DOHH2 (cell line): ENCODE measurements at regions not wholly inside any gene's neighbourhood (a gene's known extent, or its start where the extent isn't known, plus 50 kb on each side); places are given as distances from the start of the nearest gene placed in this dataset.

Source experiments
- H3F3A ChIP-seq: fragments of 200-600 bp; sonication (generic), shearing (Covaris generic); 2 replicates; pipeline ENCODE4 v1.6.0; 2016; ENCODE audit warnings: antibody characterized with exemption, mild to moderate bottlenecking; ENCODE audit not compliant: control insufficient read depth, insufficient read depth
- H3K27ac ChIP-seq: fragments of 200-600 bp; sonication (generic); 2 replicates; pipeline ENCODE4 v1.5.1; 2014; ENCODE audit warnings: low read depth, mild to moderate bottlenecking, low read length, moderate library complexity
- H3K27me3 ChIP-seq: fragments of 200-600 bp; sonication (generic); 2 replicates; pipeline ENCODE4 v1.6.1; 2014; ENCODE audit warnings: mild to moderate bottlenecking, low read length, mixed read lengths; ENCODE audit not compliant: control insufficient read depth
- H3K36me3 ChIP-seq: fragments of 200-600 bp; sonication (generic); 2 replicates; pipeline ENCODE4 v1.6.1; 2014; ENCODE audit warnings: mild to moderate bottlenecking, low read length, moderate library complexity, mixed read lengths; ENCODE audit not compliant: control insufficient read depth
- H3K4me1 ChIP-seq: fragments of 200-600 bp; sonication (generic); 2 replicates; pipeline ENCODE4 v1.6.1; 2014; ENCODE audit warnings: mild to moderate bottlenecking, low read length, mixed read lengths; ENCODE audit not compliant: control insufficient read depth
- H3K4me2 ChIP-seq: fragments of 200-600 bp; sonication (generic); 2 replicates; pipeline ENCODE4 v1.6.0; 2014; ENCODE audit warnings: mild to moderate bottlenecking, low read length, moderate library complexity
- H3K4me3 ChIP-seq: fragments of 200-600 bp; sonication (generic); 2 replicates; pipeline ENCODE4 v1.5.1; 2014; ENCODE audit warnings: mild to moderate bottlenecking, low read length, mixed read lengths
- H3K79me2 ChIP-seq: fragments of 200-600 bp; sonication (generic); 2 replicates; pipeline ENCODE4 v1.6.1; 2014; ENCODE audit warnings: mild to moderate bottlenecking, low read length, mixed read lengths; ENCODE audit not compliant: control insufficient read depth
- H3K9me2 ChIP-seq: fragments of 200-600 bp; sonication (generic); replicated peaks from 2 replicates; pipeline ENCODE4 v1.6.1; 2014; ENCODE audit warnings: mild to moderate bottlenecking, low read length, mixed read lengths; ENCODE audit not compliant: control insufficient read depth
- H3K9me3 ChIP-seq: fragments of 200-600 bp; sonication (generic); 2 replicates; pipeline ENCODE4 v1.6.1; 2014; ENCODE audit warnings: antibody characterized with exemption, low read length, mixed read lengths; ENCODE audit not compliant: control insufficient read depth, insufficient read depth
- H4K20me1 ChIP-seq: fragments of 200-600 bp; sonication (generic); 2 replicates; pipeline ENCODE4 v1.6.0; 2014; ENCODE audit warnings: low read depth, mild to moderate bottlenecking, antibody characterized with exemption, low read length, moderate library complexity; ENCODE audit not compliant: control insufficient read depth, insufficient read depth
- CTCF ChIP-seq: fragments of 200-600 bp; sonication (generic); IDR thresholded peaks from one replicate; pipeline ENCODE4 v1.5.1; 2014; ENCODE audit warnings: antibody characterized with exemption, mild to moderate bottlenecking, low read depth, low read length; ENCODE audit not compliant: poor library complexity, severe bottlenecking
- EZH2phosphoT487 ChIP-seq: fragments of 200-600 bp; sonication (generic); IDR thresholded peaks from 2 replicates; pipeline ENCODE4 v1.6.1; 2017; ENCODE audit warnings: borderline replicate concordance, mild to moderate bottlenecking, antibody characterized with exemption, low read length, moderate library complexity, mixed read lengths

- no peak for TF ChIP-seq EZH2phosphoT487
- TF ChIP-seq CTCF: no peak
- H3K27ac ChIP-seq: no peak overlapping the region
- H3K36me3 ChIP-seq: no peaks in the 10 kb centered on the region
- no peaks in the 10 kb centered on the region for H3K9me2 ChIP-seq
- no peaks in the 10 kb centered on the region for H3K4me1 ChIP-seq
- H3K9me3 ChIP-seq: no peaks in the 10 kb centered on the region
- H3K4me3 ChIP-seq: no peak overlapping the region
- H3K79me2 ChIP-seq: no peaks in the 10 kb centered on the region
- no peak overlapping the region for H3K4me2 ChIP-seq
- no peaks in the 10 kb centered on the region for H4K20me1 ChIP-seq
- H3F3A ChIP-seq: no peaks in the 10 kb centered on the region
- H3K27me3 ChIP-seq: no peaks in the 10 kb centered on the region
Measured at GRCh38 chr9:89765211-89765946, 160.6 kb downstream of the GADD45G start.

GRCh38 chr9:89766991-89767390, 162.2 kb downstream of the GADD45G start:
- no peaks in the 10 kb centered on the region for H3K9me2 ChIP-seq
- H3K4me2 ChIP-seq: no peak overlapping the region
- no peak overlapping the region for H3K27ac ChIP-seq
- H3K27me3 ChIP-seq: no peaks in the 10 kb centered on the region
- no peaks in the 10 kb centered on the region for H3K79me2 ChIP-seq
- no peaks in the 10 kb centered on the region for H3K36me3 ChIP-seq
- H3K4me3 ChIP-seq: no peak overlapping the region
- no peaks in the 10 kb centered on the region for H3F3A ChIP-seq
- H4K20me1 ChIP-seq: no peaks in the 10 kb centered on the region
- no peaks in the 10 kb centered on the region for H3K9me3 ChIP-seq
- no peaks in the 10 kb centered on the region for H3K4me1 ChIP-seq
- TF ChIP-seq CTCF (no peak), EZH2phosphoT487 (no peak)

- Histone ChIP-seq H4K20me1 (no peaks in the 10 kb centered on the region), H3K79me2 (no peaks in the 10 kb centered on the region), H3K9me2 (no peaks in the 10 kb centered on the region), H3K4me1 (no peaks in the 10 kb centered on the region), H3K27me3 (no peaks in the 10 kb centered on the region), H3F3A (no peaks in the 10 kb centered on the region), H3K4me3 (no peak overlapping the region), H3K27ac (no peak overlapping the region), H3K4me2 (no peak overlapping the region), H3K36me3 (no peaks in the 10 kb centered on the region), H3K9me3 (no peaks in the 10 kb centered on the region)
- TF ChIP-seq CTCF (no peak), EZH2phosphoT487 (no peak)
Measured at GRCh38 chr9:89768051-89768450, 163.2 kb downstream of the GADD45G start.
